ENCODE measurements at regions not wholly inside any gene's neighbourhood (a gene's known extent, or its start where the extent isn't known, plus 50 kb on each side); places are given as distances from the start of the nearest gene placed in this dataset.

DNA sequence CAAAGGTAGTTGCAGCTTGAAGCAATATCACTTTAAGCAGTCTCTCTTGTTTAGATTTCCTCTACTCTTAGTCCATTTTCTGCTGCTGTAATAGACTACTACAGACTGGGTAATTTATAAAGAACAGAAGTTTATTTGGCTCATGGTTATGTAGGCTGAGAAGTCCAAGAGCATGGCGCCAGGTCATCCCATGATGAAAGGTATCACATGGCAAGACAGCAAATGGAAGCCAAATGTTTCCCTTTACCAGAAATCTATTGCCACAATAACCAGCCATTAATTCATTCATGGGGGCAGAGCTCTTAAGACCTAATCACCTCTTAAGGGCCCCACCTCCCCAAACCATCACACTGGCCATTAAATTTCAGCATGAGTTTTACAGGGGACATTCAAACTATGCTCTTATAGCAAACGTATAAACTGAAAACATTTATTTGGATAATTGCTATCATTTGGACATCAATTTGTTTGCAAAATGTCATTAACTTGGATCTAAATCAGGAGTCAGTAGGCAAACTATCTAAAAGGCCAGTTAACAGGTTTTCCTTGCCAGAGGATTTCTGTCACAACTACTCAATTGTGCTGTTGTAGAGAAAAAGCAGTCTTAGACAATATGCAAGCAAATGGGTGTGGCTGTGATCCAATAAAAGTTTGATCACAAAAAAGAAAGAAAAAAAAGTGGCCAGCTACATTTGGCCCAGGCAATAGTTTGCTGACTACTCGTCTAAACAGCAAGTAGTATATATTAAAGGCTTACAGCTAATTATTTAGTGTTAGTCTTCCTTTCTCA lies 75.7 kb upstream of the GUCY1A1 start:
- TF ChIP-seq, protein P1, sequence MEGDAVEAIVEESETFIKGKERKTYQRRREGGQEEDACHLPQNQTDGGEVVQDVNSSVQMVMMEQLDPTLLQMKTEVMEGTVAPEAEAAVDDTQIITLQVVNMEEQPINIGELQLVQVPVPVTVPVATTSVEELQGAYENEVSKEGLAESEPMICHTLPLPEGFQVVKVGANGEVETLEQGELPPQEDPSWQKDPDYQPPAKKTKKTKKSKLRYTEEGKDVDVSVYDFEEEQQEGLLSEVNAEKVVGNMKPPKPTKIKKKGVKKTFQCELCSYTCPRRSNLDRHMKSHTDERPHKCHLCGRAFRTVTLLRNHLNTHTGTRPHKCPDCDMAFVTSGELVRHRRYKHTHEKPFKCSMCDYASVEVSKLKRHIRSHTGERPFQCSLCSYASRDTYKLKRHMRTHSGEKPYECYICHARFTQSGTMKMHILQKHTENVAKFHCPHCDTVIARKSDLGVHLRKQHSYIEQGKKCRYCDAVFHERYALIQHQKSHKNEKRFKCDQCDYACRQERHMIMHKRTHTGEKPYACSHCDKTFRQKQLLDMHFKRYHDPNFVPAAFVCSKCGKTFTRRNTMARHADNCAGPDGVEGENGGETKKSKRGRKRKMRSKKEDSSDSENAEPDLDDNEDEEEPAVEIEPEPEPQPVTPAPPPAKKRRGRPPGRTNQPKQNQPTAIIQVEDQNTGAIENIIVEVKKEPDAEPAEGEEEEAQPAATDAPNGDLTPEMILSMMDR (IDR thresholded peaks at IDR 0.05; ENCODE audit: poor library complexity, severe bottlenecking) = no peak
- TF ChIP-seq RAD21 (conservative IDR thresholded peaks at IDR 0.05) = no peak
- no peak for TF ChIP-seq POLR2AphosphoS5 (IDR thresholded peaks at IDR 0.05)
- TF ChIP-seq, protein P2, sequence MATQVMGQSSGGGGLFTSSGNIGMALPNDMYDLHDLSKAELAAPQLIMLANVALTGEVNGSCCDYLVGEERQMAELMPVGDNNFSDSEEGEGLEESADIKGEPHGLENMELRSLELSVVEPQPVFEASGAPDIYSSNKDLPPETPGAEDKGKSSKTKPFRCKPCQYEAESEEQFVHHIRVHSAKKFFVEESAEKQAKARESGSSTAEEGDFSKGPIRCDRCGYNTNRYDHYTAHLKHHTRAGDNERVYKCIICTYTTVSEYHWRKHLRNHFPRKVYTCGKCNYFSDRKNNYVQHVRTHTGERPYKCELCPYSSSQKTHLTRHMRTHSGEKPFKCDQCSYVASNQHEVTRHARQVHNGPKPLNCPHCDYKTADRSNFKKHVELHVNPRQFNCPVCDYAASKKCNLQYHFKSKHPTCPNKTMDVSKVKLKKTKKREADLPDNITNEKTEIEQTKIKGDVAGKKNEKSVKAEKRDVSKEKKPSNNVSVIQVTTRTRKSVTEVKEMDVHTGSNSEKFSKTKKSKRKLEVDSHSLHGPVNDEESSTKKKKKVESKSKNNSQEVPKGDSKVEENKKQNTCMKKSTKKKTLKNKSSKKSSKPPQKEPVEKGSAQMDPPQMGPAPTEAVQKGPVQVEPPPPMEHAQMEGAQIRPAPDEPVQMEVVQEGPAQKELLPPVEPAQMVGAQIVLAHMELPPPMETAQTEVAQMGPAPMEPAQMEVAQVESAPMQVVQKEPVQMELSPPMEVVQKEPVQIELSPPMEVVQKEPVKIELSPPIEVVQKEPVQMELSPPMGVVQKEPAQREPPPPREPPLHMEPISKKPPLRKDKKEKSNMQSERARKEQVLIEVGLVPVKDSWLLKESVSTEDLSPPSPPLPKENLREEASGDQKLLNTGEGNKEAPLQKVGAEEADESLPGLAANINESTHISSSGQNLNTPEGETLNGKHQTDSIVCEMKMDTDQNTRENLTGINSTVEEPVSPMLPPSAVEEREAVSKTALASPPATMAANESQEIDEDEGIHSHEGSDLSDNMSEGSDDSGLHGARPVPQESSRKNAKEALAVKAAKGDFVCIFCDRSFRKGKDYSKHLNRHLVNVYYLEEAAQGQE (IDR thresholded peaks at IDR 0.05; ENCODE audit: borderline replicate concordance) = no peak

All from neural cell (in vitro differentiated cells).